HEK293 (cell line): ENCODE measurements at regions not wholly inside any gene's neighbourhood (a gene's known extent, or its start where the extent isn't known, plus 50 kb on each side); places are given as distances from the start of the nearest gene placed in this dataset.
"Not testable (repeated sequence)": the region's sequence is repeated elsewhere in the genome, so short reads cannot be mapped to it uniquely, and the experiment has no call there.

Source experiments
- CTCF ChIA-PET: fragments of 350-600 bp; formaldehyde crosslinking; extraction: SDS; loops from one replicate; lab custom pipeline; 2021; ENCODE audit warnings: antibody characterized with exemption; lab: Yijun Ruan, JAX
- POLR2A ChIA-PET: fragments of 300-600 bp; formaldehyde crosslinking; extraction: SDS; loops from one replicate; lab custom pipeline; 2020; ENCODE audit warnings: antibody characterized with exemption, inconsistent platforms; lab: Yijun Ruan, JAX
- H3K27ac ChIP-seq: fragments of 200-500 bp; sonication (Bioruptor generic); 2 replicates; pipeline ENCODE4 v1.5.1; 2014; ENCODE audit warnings: low read depth, low read length, control low read depth, inconsistent platforms; ENCODE audit errors: extremely low read depth
- H3K36me3 ChIP-seq, 2 experiments: fragments of 200-500 bp in 1 of 2; sonication (Bioruptor generic) in 1 of 2; 1 replicate in 1 of 2; 2 replicates in 1 of 2; pipeline ENCODE4 v1.5.1; 2014 to 2017; ENCODE audit warnings: inconsistent platforms in 2 of 2, low read length in 2 of 2; ENCODE audit not compliant: control insufficient read depth in 2 of 2, insufficient read depth in 1 of 2
- H3K4me1 ChIP-seq: fragments of 200-500 bp; sonication (Bioruptor generic); 2 replicates; pipeline ENCODE4 v1.5.1; 2014; ENCODE audit warnings: mild to moderate bottlenecking, low read length, inconsistent platforms; ENCODE audit not compliant: control insufficient read depth, insufficient read depth
- H3K4me3 ChIP-seq: 2 replicates; pipeline ENCODE4 v1.5.1; 2011; ENCODE audit warnings: low read depth, mild to moderate bottlenecking, control low read depth, low read length, moderate library complexity
- H3K9me3 ChIP-seq: fragments of 200-500 bp; sonication (Bioruptor generic); 2 replicates; pipeline ENCODE4 v1.5.1; 2014; ENCODE audit warnings: low read depth, low read length, inconsistent platforms; ENCODE audit not compliant: control insufficient read depth, insufficient read depth
- REST ChIP-seq: fragments of 450-650 bp; formaldehyde crosslinking; IDR thresholded peaks from 2 replicates; pipeline ENCODE4 v1.5.1; 2016; ENCODE audit warnings: missing biosample characterization, missing genetic modification characterization
- ZBTB11 ChIP-seq: fragments of 450-650 bp; formaldehyde crosslinking; conservative IDR thresholded peaks from 2 replicates; pipeline ENCODE4 v1.5.1; 2016; ENCODE audit warnings: low read depth, missing biosample characterization, missing genetic modification characterization
- ZBTB8A ChIP-seq: fragments of 450-650 bp; formaldehyde crosslinking; IDR thresholded peaks from 2 replicates; pipeline ENCODE4 v1.5.1; 2016; ENCODE audit warnings: missing biosample characterization, missing genetic modification characterization
- ZNF140 ChIP-seq: fragments of 450-650 bp; formaldehyde crosslinking; IDR thresholded peaks from 2 replicates; pipeline ENCODE4 v1.5.1; 2016; ENCODE audit warnings: missing biosample characterization, missing genetic modification characterization
- ZNF394 ChIP-seq: fragments of 450-650 bp; formaldehyde crosslinking; IDR thresholded peaks from 2 replicates; pipeline ENCODE4 v1.5.1; 2016; ENCODE audit warnings: missing biosample characterization, missing genetic modification characterization, mild to moderate bottlenecking, moderate library complexity, borderline replicate concordance
- ZNF426 ChIP-seq: fragments of 450-650 bp; formaldehyde crosslinking; IDR thresholded peaks from 2 replicates; pipeline ENCODE4 v1.5.1; 2017; ENCODE audit warnings: missing biosample characterization, missing genetic modification characterization, mild to moderate bottlenecking, inconsistent platforms, moderate library complexity
- ZNF433 ChIP-seq: fragments of 450-650 bp; formaldehyde crosslinking; IDR thresholded peaks from 2 replicates; pipeline ENCODE4 v1.5.1; 2016; ENCODE audit warnings: missing biosample characterization, missing genetic modification characterization, low read depth
- ZNF518A ChIP-seq: fragments of 450-650 bp; formaldehyde crosslinking; conservative IDR thresholded peaks from 2 replicates; pipeline ENCODE4 v1.5.1; 2016; ENCODE audit warnings: low read depth, missing biosample characterization, missing genetic modification characterization
- ZNF529 ChIP-seq: fragments of 450-650 bp; formaldehyde crosslinking; IDR thresholded peaks from 2 replicates; pipeline ENCODE4 v1.5.1; 2017; ENCODE audit warnings: missing genetic modification characterization, missing biosample characterization; ENCODE audit not compliant: insufficient replicate concordance
- ZNF555 ChIP-seq: fragments of 450-650 bp; formaldehyde crosslinking; conservative IDR thresholded peaks from 2 replicates; pipeline ENCODE4 v1.5.1; 2017; ENCODE audit warnings: missing biosample characterization, mild to moderate bottlenecking, missing genetic modification characterization, inconsistent platforms
- ZNF560 ChIP-seq: fragments of 450-650 bp; formaldehyde crosslinking; IDR thresholded peaks from 2 replicates; pipeline ENCODE4 v1.5.1; 2017; ENCODE audit warnings: missing biosample characterization, missing genetic modification characterization, borderline replicate concordance
- ZNF623 ChIP-seq: fragments of 450-650 bp; formaldehyde crosslinking; IDR thresholded peaks from 2 replicates; pipeline ENCODE4 v1.5.1; 2016; ENCODE audit warnings: missing biosample characterization, missing genetic modification characterization
- ZNF664 ChIP-seq: fragments of 450-650 bp; formaldehyde crosslinking; IDR thresholded peaks from 2 replicates; pipeline ENCODE4 v1.5.1; 2016; ENCODE audit warnings: missing biosample characterization, missing genetic modification characterization
- ZXDB ChIP-seq: fragments of 450-650 bp; formaldehyde crosslinking; IDR thresholded peaks from 2 replicates; pipeline ENCODE4 v1.5.1; 2016; ENCODE audit warnings: missing biosample characterization, missing genetic modification characterization

GRCh38 chr11:116324077-116324476 lies 448.7 kb downstream of the BUD13 start:
- H3K9me3 ChIP-seq, H3K4me3 ChIP-seq, CTCF ChIA-PET, POLR2A ChIA-PET, H3K36me3 ChIP-seq, H3K4me1 ChIP-seq, H3K27ac ChIP-seq: not testable (repeated sequence)
- TF ChIP-seq ZNF623 (tag by site-specific recombination) = peak; percentile 51; the same call in 1 of the 2 replicates
- TF ChIP-seq ZNF394 (tag by site-specific recombination) = peak; percentile 79; the same call in 1 of the 2 replicates
- TF ChIP-seq ZNF555 (tag by site-specific recombination) = peak; percentile 67
- TF ChIP-seq ZNF560 (tag by site-specific recombination) = peak; percentile 54; the same call in 1 of the 2 replicates
- TF ChIP-seq ZNF140 = peak; percentile 41; the same call in 1 of the 2 replicates
- 0 out of 2 replicates have a peak, but pooled peaks have one; percentile 22 for TF ChIP-seq ZXDB
- 0 out of 2 replicates have a peak, but pooled peaks have one; percentile 34 for TF ChIP-seq ZNF433
- TF ChIP-seq ZBTB8A (tag by site-specific recombination) = peak; percentile 57
- peak; percentile 72 for TF ChIP-seq ZNF426 (tag by site-specific recombination)
- TF ChIP-seq ZNF518A = peak; percentile 83
- TF ChIP-seq ZNF664 (tag by site-specific recombination) = 0 out of 2 replicates have a peak, but pooled peaks have one; percentile 24
- peak; percentile 41 for TF ChIP-seq ZNF529 (tag by site-specific recombination)
- peak; percentile 73 for TF ChIP-seq ZBTB11 (tag by site-specific recombination)
- TF ChIP-seq REST = peak; percentile 30; the same call in 1 of the 2 replicates
